Skeletal muscle satellite cell (primary cell): ENCODE measurements at regions not wholly inside any gene's neighbourhood (a gene's known extent, or its start where the extent isn't known, plus 50 kb on each side); places are given as distances from the start of the nearest gene placed in this dataset.

ENCODE experiments used
- H3K27me3 ChIP-seq: 2 replicates; pipeline ENCODE4 v1.7.0; 2013; ENCODE audit warnings: low read length; ENCODE audit not compliant: control insufficient read depth, insufficient read depth
- H3K36me3 ChIP-seq: 2 replicates; pipeline ENCODE4 v1.7.0; 2013; ENCODE audit warnings: mild to moderate bottlenecking, control low read depth, low read length; ENCODE audit not compliant: insufficient read depth
- H3K4me1 ChIP-seq: 2 replicates; pipeline ENCODE4 v1.7.0; 2013; ENCODE audit warnings: low read length; ENCODE audit not compliant: control insufficient read depth, insufficient read depth
- H3K4me2 ChIP-seq: 2 replicates; pipeline ENCODE4 v1.7.0; 2013; ENCODE audit warnings: mild to moderate bottlenecking, low read length
- H3K4me3 ChIP-seq: 2 replicates; pipeline ENCODE4 v1.7.0; 2013; ENCODE audit warnings: low read length
- H3K9ac ChIP-seq: 2 replicates; pipeline ENCODE4 v1.7.0; 2013; ENCODE audit warnings: mild to moderate bottlenecking, low read depth, low read length, moderate library complexity
- H3K9me3 ChIP-seq: replicated peaks from 2 replicates; pipeline ENCODE4 v1.7.0; 2013; ENCODE audit warnings: mild to moderate bottlenecking, control low read depth, low read length

GRCh38 chr12:127936463-127936862 is 330.5 kb upstream of the TMEM132C start:
- Histone ChIP-seq H3K27me3 (no peaks in the 10 kb centered on the region), H3K9ac (no peak overlapping the region), H3K4me2 (no peak overlapping the region), H3K9me3 (no peaks in the 10 kb centered on the region), H3K4me1 (peaks cover 5% of the 10 kb centered on the region), H3K4me3 (no peak overlapping the region), H3K36me3 (no peaks in the 10 kb centered on the region)

GRCh38 chr12:127941332-127941731 is 325.6 kb upstream of the TMEM132C start:
- Histone ChIP-seq H3K4me1 (peaks cover 11% of the 10 kb centered on the region), H3K36me3 (no peaks in the 10 kb centered on the region), H3K9ac (no peak overlapping the region), H3K4me2 (no peak overlapping the region), H3K4me3 (no peak overlapping the region), H3K27me3 (no peaks in the 10 kb centered on the region), H3K9me3 (no peaks in the 10 kb centered on the region)

GRCh38 chr12:127942981-127943380 is 324.0 kb upstream of the TMEM132C start:
- Histone ChIP-seq H3K27me3 (no peaks in the 10 kb centered on the region), H3K9me3 (no peaks in the 10 kb centered on the region), H3K4me1 (peaks cover 11% of the 10 kb centered on the region), H3K4me3 (no peak overlapping the region), H3K4me2 (no peak overlapping the region), H3K36me3 (no peaks in the 10 kb centered on the region), H3K9ac (no peak overlapping the region)

GRCh38 chr12:127943481-127944210 is 323.3 kb upstream of the TMEM132C start:
- Histone ChIP-seq H3K9me3 (no peaks in the 10 kb centered on the region), H3K36me3 (no peaks in the 10 kb centered on the region), H3K9ac (no peak overlapping the region), H3K4me2 (peak overlapping the region; percentile 21), H3K4me1 (peaks cover 6% of the 10 kb centered on the region), H3K4me3 (peak overlapping the region; percentile 28), H3K27me3 (no peaks in the 10 kb centered on the region)

- Histone ChIP-seq H3K4me3 (no peak overlapping the region), H3K27me3 (no peaks in the 10 kb centered on the region), H3K9ac (no peak overlapping the region), H3K4me1 (peaks cover 6% of the 10 kb centered on the region), H3K4me2 (no peak overlapping the region), H3K36me3 (no peaks in the 10 kb centered on the region), H3K9me3 (no peaks in the 10 kb centered on the region)
Measured at GRCh38 chr12:127944211-127944899, 322.6 kb upstream of the TMEM132C start.

- no peaks in the 10 kb centered on the region for H3K36me3 ChIP-seq
- no peaks in the 10 kb centered on the region for H3K9me3 ChIP-seq
- no peaks in the 10 kb centered on the region for H3K27me3 ChIP-seq
- H3K4me1 ChIP-seq: peaks cover 19% of the 10 kb centered on the region
- peak overlapping the region; percentile 47 for H3K9ac ChIP-seq
- no peak overlapping the region for H3K4me3 ChIP-seq
- H3K4me2 ChIP-seq: peak overlapping the region; percentile 53
Measured at GRCh38 chr12:127957001-127957660, 309.8 kb upstream of the TMEM132C start.

GRCh38 chr12:127962303-127962702 is 304.7 kb upstream of the TMEM132C start:
- no peaks in the 10 kb centered on the region for H3K27me3 ChIP-seq
- no peaks in the 10 kb centered on the region for H3K36me3 ChIP-seq
- no peak overlapping the region for H3K4me3 ChIP-seq
- H3K4me2 ChIP-seq: no peak overlapping the region
- peaks cover 12% of the 10 kb centered on the region for H3K4me1 ChIP-seq
- no peak overlapping the region for H3K9ac ChIP-seq
- no peaks in the 10 kb centered on the region for H3K9me3 ChIP-seq

- Histone ChIP-seq H3K36me3 (no peaks in the 10 kb centered on the region), H3K9ac (no peak overlapping the region), H3K4me1 (peaks cover 4% of the 10 kb centered on the region), H3K9me3 (no peaks in the 10 kb centered on the region), H3K27me3 (no peaks in the 10 kb centered on the region), H3K4me3 (no peak overlapping the region), H3K4me2 (no peak overlapping the region)
Measured at GRCh38 chr12:127963933-127964332, 303.0 kb upstream of the TMEM132C start.

- Histone ChIP-seq H3K4me1 (peaks cover 4% of the 10 kb centered on the region), H3K9me3 (no peaks in the 10 kb centered on the region), H3K36me3 (no peaks in the 10 kb centered on the region), H3K4me3 (no peak overlapping the region), H3K27me3 (no peaks in the 10 kb centered on the region), H3K9ac (no peak overlapping the region), H3K4me2 (no peak overlapping the region)
Measured at GRCh38 chr12:127964717-127965116, 302.3 kb upstream of the TMEM132C start.

- H3K9ac ChIP-seq: no peak overlapping the region
- H3K4me3 ChIP-seq: no peak overlapping the region
- H3K4me2 ChIP-seq: no peak overlapping the region
- no peaks in the 10 kb centered on the region for H3K27me3 ChIP-seq
- peaks cover 4% of the 10 kb centered on the region for H3K4me1 ChIP-seq
- H3K36me3 ChIP-seq: no peaks in the 10 kb centered on the region
- H3K9me3 ChIP-seq: no peaks in the 10 kb centered on the region
Measured at GRCh38 chr12:127966331-127966730, 300.6 kb upstream of the TMEM132C start.

- Histone ChIP-seq H3K4me3 (no peak overlapping the region), H3K9me3 (no peaks in the 10 kb centered on the region), H3K36me3 (no peaks in the 10 kb centered on the region), H3K4me2 (no peak overlapping the region), H3K9ac (no peak overlapping the region), H3K27me3 (no peaks in the 10 kb centered on the region), H3K4me1 (no peaks in the 10 kb centered on the region)
Measured at GRCh38 chr12:127970491-127970890, 296.5 kb upstream of the TMEM132C start.
